PC-3 (cell line): ENCODE measurements at regions not wholly inside any gene's neighbourhood (a gene's known extent, or its start where the extent isn't known, plus 50 kb on each side); places are given as distances from the start of the nearest gene placed in this dataset.

Experiments used
- ATAC-seq: fragments of 200-7000 bp; cut with Tn5 transposase; 2 replicates; pipeline ENCODE4 v1.9.1; 2020; ENCODE audit warnings: mild to moderate bottlenecking, moderate library complexity
- BruUV-seq: library from RNA; stranded (reverse); fragments of 400-500 nt; replicated peaks from 2 replicates; lab custom pipeline; 2021; lab: Mats Ljungman, UMichigan
- CTCF ChIA-PET: fragments of 300-600 bp; sonication (Branson Sonifier 250); formaldehyde crosslinking; loops from one replicate; lab custom pipeline; 2022; ENCODE audit warnings: antibody characterized with exemption; lab: Charles Lee
- POLR2A ChIA-PET: fragments of 300-600 bp; sonication (Branson Sonifier 250); formaldehyde crosslinking; loops from one replicate; lab custom pipeline; 2022; ENCODE audit warnings: antibody characterized with exemption; ENCODE audit not compliant: unreplicated experiment; lab: Charles Lee
- DNase-seq: peaks from one replicate; pipeline ENCODE4 v3.0.0-alpha.2; 2015
- H2AFZ ChIP-seq: fragments of 300-600 bp; sonication (generic); 2 replicates; pipeline ENCODE4 v1.6.0; 2016; ENCODE audit warnings: antibody characterized with exemption, low read length
- H3F3A ChIP-seq: fragments of 300-600 bp; sonication (generic); one replicate; pipeline ENCODE4 v1.6.0; 2017; ENCODE audit warnings: antibody characterized with exemption, low read length, control low read depth, mild to moderate bottlenecking; ENCODE audit not compliant: unreplicated experiment
- H3K27ac ChIP-seq: fragments of 300-600 bp; sonication (generic); 2 replicates; pipeline ENCODE4 v1.5.1; 2016; ENCODE audit warnings: mild to moderate bottlenecking, low read length
- H3K27me3 ChIP-seq: fragments of 300-600 bp; sonication (generic); 2 replicates; pipeline ENCODE4 v1.6.1; 2016; ENCODE audit warnings: low read length, mixed read lengths
- H3K36me3 ChIP-seq: fragments of 300-600 bp; sonication (generic); 2 replicates; pipeline ENCODE4 v1.6.1; 2016; ENCODE audit warnings: low read depth, mixed run types, low read length, mixed read lengths
- H3K4me1 ChIP-seq: fragments of 300-600 bp; sonication (generic); 2 replicates; pipeline ENCODE4 v1.5.1; 2016; ENCODE audit warnings: low read length; ENCODE audit not compliant: insufficient read depth
- H3K4me2 ChIP-seq: fragments of 300-600 bp; sonication (generic); 2 replicates; pipeline ENCODE4 v1.6.0; 2016; ENCODE audit warnings: low read length
- H3K4me3 ChIP-seq: fragments of 300-600 bp; sonication (generic); 2 replicates; pipeline ENCODE4 v1.5.1; 2016; ENCODE audit warnings: mild to moderate bottlenecking, low read length, mixed read lengths
- H3K79me2 ChIP-seq: fragments of 300-600 bp; sonication (generic); 2 replicates; pipeline ENCODE4 v1.6.1; 2017; ENCODE audit warnings: low read length, mixed read lengths
- H3K9ac ChIP-seq: fragments of 300-600 bp; sonication (generic); 2 replicates; pipeline ENCODE4 v1.6.0; 2016; ENCODE audit warnings: mild to moderate bottlenecking, low read length
- H3K9me2 ChIP-seq: fragments of 300-600 bp; sonication (generic); replicated peaks from 2 replicates; pipeline ENCODE4 v1.6.1; 2016; ENCODE audit warnings: mixed run types, low read length, mixed read lengths
- H3K9me3 ChIP-seq: fragments of 300-600 bp; sonication (generic); 2 replicates; pipeline ENCODE4 v1.6.1; 2016; ENCODE audit warnings: low read length, mixed read lengths
- H4K20me1 ChIP-seq: fragments of 300-600 bp; sonication (generic); 2 replicates; pipeline ENCODE4 v1.6.1; 2016; ENCODE audit warnings: low read length, mixed read lengths
- CTCF ChIP-seq: fragments of 300-600 bp; sonication (generic); conservative IDR thresholded peaks from 2 replicates; pipeline ENCODE4 v1.5.1; 2017; ENCODE audit warnings: antibody characterized with exemption, low read depth, mild to moderate bottlenecking, low read length
- EZH2 ChIP-seq: fragments of 300-600 bp; sonication (generic); IDR thresholded peaks from one replicate; pipeline ENCODE4 v1.6.1; 2017; ENCODE audit warnings: antibody characterized with exemption, mild to moderate bottlenecking, low read length; ENCODE audit not compliant: unreplicated experiment
- EZH2phosphoT487 ChIP-seq: fragments of 300-600 bp; sonication (generic); IDR thresholded peaks from 2 replicates; pipeline ENCODE4 v1.6.1; 2018; ENCODE audit warnings: mild to moderate bottlenecking, antibody characterized with exemption, low read length, borderline replicate concordance
- intact Hi-C: fragments of 100-400 bp; cut with micrococcal nuclease; formaldehyde crosslinking; loops from 2 replicates; pipeline ENCODE4 v1.9.0; 2023

GRCh38 chr12:84572196-84572595 lies 340.4 kb downstream of the SLC6A15 start:
- no peaks in the 10 kb centered on the region for H3K79me2 ChIP-seq
- H3K4me2 ChIP-seq = no peak overlapping the region
- H2AFZ ChIP-seq = no peak overlapping the region
- H3F3A ChIP-seq = no peaks in the 10 kb centered on the region
- H3K36me3 ChIP-seq = no peaks in the 10 kb centered on the region
- no peaks in the 10 kb centered on the region for H3K27me3 ChIP-seq
- no peak; the same call in 1 of the 2 replicates for ATAC-seq
- H3K9me2 ChIP-seq = no peaks in the 10 kb centered on the region
- H4K20me1 ChIP-seq = no peaks in the 10 kb centered on the region
- DNase-seq = peak; percentile 7
- no peaks in the 10 kb centered on the region for H3K9me3 ChIP-seq
- no peak overlapping the region for H3K27ac ChIP-seq
- BruUV-seq = no TSS peak
- CTCF ChIA-PET = no interaction called here
- POLR2A ChIA-PET = no interaction called here
- H3K4me1 ChIP-seq = 0 out of 2 replicates have a peak, but pooled peaks cover 5% of the 10 kb centered on the region
- no peak overlapping the region for H3K4me3 ChIP-seq
- intact Hi-C loops = no loop called here
- TF ChIP-seq EZH2phosphoT487 (no peak), EZH2 (no peak), CTCF (no peak)
- no peak overlapping the region for H3K9ac ChIP-seq

- H3K9me2 ChIP-seq = no peaks in the 10 kb centered on the region
- no peak overlapping the region for H3K9ac ChIP-seq
- DNase-seq (no peak), ATAC-seq (no peak)
- H3K36me3 ChIP-seq = no peaks in the 10 kb centered on the region
- H3K4me3 ChIP-seq = no peak overlapping the region
- H3K27me3 ChIP-seq = no peaks in the 10 kb centered on the region
- H3K4me1 ChIP-seq = no peaks in the 10 kb centered on the region
- intact Hi-C loops = no loop called here
- ChIA-PET POLR2A (no interaction called here), CTCF (no interaction called here)
- H3F3A ChIP-seq = no peaks in the 10 kb centered on the region
- H4K20me1 ChIP-seq = no peaks in the 10 kb centered on the region
- no peak overlapping the region for H2AFZ ChIP-seq
- TF ChIP-seq EZH2phosphoT487 (no peak), EZH2 (no peak), CTCF (no peak)
- no TSS peak for BruUV-seq
- no peak overlapping the region for H3K27ac ChIP-seq
- no peaks in the 10 kb centered on the region for H3K9me3 ChIP-seq
- H3K79me2 ChIP-seq = no peaks in the 10 kb centered on the region
- H3K4me2 ChIP-seq = no peak overlapping the region
Measured at GRCh38 chr12:84562331-84562730, 350.3 kb downstream of the SLC6A15 start.

- no peaks in the 10 kb centered on the region for H3K36me3 ChIP-seq
- TF ChIP-seq CTCF (no peak), EZH2phosphoT487 (no peak), EZH2 (no peak)
- intact Hi-C loops = no loop called here
- H3K79me2 ChIP-seq = no peaks in the 10 kb centered on the region
- H3K9me2 ChIP-seq = no peaks in the 10 kb centered on the region
- H2AFZ ChIP-seq = no peak overlapping the region
- ChIA-PET CTCF (no interaction called here), POLR2A (no interaction called here)
- ATAC-seq (no peak), DNase-seq (no peak)
- no peaks in the 10 kb centered on the region for H4K20me1 ChIP-seq
- H3K4me1 ChIP-seq = no peaks in the 10 kb centered on the region
- no peaks in the 10 kb centered on the region for H3K27me3 ChIP-seq
- no peak overlapping the region for H3K27ac ChIP-seq
- no peak overlapping the region for H3K9ac ChIP-seq
- H3K4me2 ChIP-seq = no peak overlapping the region
- H3K9me3 ChIP-seq = no peaks in the 10 kb centered on the region
- no TSS peak for BruUV-seq
- no peaks in the 10 kb centered on the region for H3F3A ChIP-seq
- H3K4me3 ChIP-seq = no peak overlapping the region
Measured at GRCh38 chr12:84561351-84561750, 351.2 kb downstream of the SLC6A15 start.
